ENCODE measurements at regions not wholly inside any gene's neighbourhood (a gene's known extent, or its start where the extent isn't known, plus 50 kb on each side); places are given as distances from the start of the nearest gene placed in this dataset.
"Not testable (repeated sequence)": the region's sequence is repeated elsewhere in the genome, so short reads cannot be mapped to it uniquely, and the experiment has no call there.

DNA sequence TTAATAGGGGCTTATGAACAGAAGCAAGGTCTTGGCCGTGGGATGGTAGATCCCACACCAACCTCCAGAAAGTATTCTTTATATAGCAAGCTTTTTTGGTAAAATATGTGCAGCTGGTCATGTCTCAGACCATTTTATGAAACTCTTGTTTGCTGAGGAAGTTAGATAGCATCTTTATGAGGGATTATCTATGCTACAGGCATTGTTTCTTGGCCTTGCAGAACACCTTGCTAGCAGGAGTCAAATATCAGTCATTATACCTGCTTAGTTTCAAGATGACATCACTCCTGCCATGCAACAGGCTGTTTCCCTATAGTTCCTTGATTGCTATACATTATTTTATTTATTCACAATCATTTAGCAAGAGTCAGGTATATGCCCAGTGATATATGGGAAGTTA, 84.8 kb upstream of the LRFN5 start:
- DNase-seq (ENCODE audit: extremely low read depth, insufficient read length): no peak
- H3K27me3 ChIP-seq (replicated peaks; ENCODE audit: control insufficient read depth, insufficient read depth, low read length): no peaks in the 10 kb centered on the region
- TF ChIP-seq, protein P1, sequence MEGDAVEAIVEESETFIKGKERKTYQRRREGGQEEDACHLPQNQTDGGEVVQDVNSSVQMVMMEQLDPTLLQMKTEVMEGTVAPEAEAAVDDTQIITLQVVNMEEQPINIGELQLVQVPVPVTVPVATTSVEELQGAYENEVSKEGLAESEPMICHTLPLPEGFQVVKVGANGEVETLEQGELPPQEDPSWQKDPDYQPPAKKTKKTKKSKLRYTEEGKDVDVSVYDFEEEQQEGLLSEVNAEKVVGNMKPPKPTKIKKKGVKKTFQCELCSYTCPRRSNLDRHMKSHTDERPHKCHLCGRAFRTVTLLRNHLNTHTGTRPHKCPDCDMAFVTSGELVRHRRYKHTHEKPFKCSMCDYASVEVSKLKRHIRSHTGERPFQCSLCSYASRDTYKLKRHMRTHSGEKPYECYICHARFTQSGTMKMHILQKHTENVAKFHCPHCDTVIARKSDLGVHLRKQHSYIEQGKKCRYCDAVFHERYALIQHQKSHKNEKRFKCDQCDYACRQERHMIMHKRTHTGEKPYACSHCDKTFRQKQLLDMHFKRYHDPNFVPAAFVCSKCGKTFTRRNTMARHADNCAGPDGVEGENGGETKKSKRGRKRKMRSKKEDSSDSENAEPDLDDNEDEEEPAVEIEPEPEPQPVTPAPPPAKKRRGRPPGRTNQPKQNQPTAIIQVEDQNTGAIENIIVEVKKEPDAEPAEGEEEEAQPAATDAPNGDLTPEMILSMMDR (IDR thresholded peaks at IDR 0.05; ENCODE audit: insufficient read depth, low read length, poor library complexity, severe bottlenecking): no peak
- H3K36me3 ChIP-seq (ENCODE audit: control insufficient read depth, insufficient read depth, low read length): no peaks in the 10 kb centered on the region
- H3K4me3 ChIP-seq (replicated peaks; ENCODE audit: low read depth, low read length): no peak overlapping the region

DNA sequence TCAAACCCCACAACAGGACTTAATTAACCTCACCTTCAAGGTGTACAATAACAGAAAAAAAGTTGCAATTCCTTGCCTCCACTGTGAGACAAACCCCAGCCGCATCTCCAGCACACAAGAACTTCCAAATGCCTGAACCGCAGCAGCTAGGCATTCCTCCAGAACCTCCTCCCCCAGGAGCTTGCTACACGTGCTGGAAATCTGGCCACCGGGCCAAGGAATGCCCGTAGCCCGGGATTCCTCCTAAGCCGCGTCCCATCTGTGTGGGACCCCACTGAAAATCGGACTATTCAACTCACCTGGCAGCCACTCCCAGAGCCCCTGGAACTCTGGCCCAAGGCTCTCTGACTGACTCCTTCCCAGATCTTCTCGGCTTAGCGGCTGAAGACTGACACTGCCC, 88.6 kb upstream of the LRFN5 start:
- not testable (repeated sequence) for H3K27me3 ChIP-seq (replicated peaks; ENCODE audit: control insufficient read depth, insufficient read depth, low read length); H3K36me3 ChIP-seq (ENCODE audit: control insufficient read depth, insufficient read depth, low read length); H3K4me3 ChIP-seq (replicated peaks; ENCODE audit: low read depth, low read length); DNase-seq (ENCODE audit: extremely low read depth, insufficient read length)

DNA sequence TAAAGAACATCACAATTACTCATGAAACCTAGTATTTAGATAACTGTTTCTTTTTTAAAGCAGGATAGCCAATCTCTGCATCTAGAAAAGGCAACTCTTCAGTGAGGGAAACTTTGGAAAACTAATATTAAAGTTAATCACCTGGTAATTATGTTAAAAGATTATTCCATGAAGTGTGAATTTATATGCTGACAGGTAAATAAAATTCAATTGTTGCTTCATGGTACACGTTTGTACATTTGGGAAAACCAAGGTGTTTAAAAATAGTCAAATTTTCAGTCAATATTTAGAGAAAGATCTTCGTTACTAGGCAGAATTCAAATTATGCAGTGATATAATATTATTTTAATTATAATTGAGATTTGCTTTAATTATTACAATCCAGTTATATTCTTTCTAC, 100.1 kb upstream of the LRFN5 start:
- DNase-seq (ENCODE audit: extremely low read depth, insufficient read length): no peak
- H3K27me3 ChIP-seq (replicated peaks; ENCODE audit: control insufficient read depth, insufficient read depth, low read length): no peaks in the 10 kb centered on the region
- TF ChIP-seq, protein P1 (IDR thresholded peaks at IDR 0.05; ENCODE audit: insufficient read depth, low read length, poor library complexity, severe bottlenecking): no peak
- H3K4me3 ChIP-seq (replicated peaks; ENCODE audit: low read depth, low read length): no peak overlapping the region
- H3K36me3 ChIP-seq (ENCODE audit: control insufficient read depth, insufficient read depth, low read length): no peaks in the 10 kb centered on the region

DNA sequence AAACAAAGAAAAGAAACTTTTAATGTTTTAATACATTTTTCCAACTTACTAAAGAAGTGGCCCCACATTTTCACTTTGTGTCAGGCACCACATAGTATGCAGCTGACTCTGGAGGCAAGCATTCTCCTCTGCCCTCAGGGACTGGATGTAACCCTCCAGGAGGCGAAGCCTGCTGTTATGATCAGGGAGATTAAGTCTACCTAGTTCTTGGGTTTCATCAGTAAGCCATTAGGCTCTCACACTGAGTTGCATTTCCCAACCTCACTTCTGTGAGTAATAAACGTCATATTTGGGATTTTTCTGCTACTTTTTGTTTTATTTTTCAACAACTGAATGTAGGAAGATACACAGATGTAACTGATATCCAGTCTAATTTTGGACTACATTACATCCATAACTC, 101.2 kb upstream of the LRFN5 start:
- Histone ChIP-seq H3K4me3 (replicated peaks; ENCODE audit: low read depth, low read length) (no peak overlapping the region), H3K36me3 (ENCODE audit: control insufficient read depth, insufficient read depth, low read length) (no peaks in the 10 kb centered on the region), H3K27me3 (replicated peaks; ENCODE audit: control insufficient read depth, insufficient read depth, low read length) (no peaks in the 10 kb centered on the region)
- no peak for DNase-seq (ENCODE audit: extremely low read depth, insufficient read length)
- TF ChIP-seq, protein P1 (IDR thresholded peaks at IDR 0.05; ENCODE audit: insufficient read depth, low read length, poor library complexity, severe bottlenecking): no peak

DNA sequence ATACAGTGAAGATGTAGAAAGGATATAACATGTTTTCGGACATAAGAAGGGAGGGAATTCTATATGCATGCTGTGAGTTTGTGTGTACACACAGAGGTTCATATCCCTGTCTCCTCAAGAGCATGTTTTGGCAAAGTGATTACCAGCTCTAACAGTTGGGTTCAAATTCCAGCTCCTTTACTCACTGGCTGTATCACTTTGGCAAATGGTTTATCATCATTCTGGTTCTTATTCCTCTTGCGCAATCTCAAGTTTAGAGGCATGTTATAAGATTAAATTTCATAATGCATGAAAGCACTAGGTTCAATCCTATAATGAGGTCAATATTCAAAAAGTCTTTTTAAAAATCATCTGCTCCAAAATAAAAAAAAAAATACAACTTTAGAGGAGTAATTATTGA, 107.7 kb upstream of the LRFN5 start:
- Histone ChIP-seq H3K4me3 (replicated peaks; ENCODE audit: low read depth, low read length) (no peak overlapping the region), H3K36me3 (ENCODE audit: control insufficient read depth, insufficient read depth, low read length) (no peaks in the 10 kb centered on the region), H3K27me3 (replicated peaks; ENCODE audit: control insufficient read depth, insufficient read depth, low read length) (no peaks in the 10 kb centered on the region)
- no peak for DNase-seq (ENCODE audit: extremely low read depth, insufficient read length)
- TF ChIP-seq, protein P1 (IDR thresholded peaks at IDR 0.05; ENCODE audit: insufficient read depth, low read length, poor library complexity, severe bottlenecking): no peak

DNA sequence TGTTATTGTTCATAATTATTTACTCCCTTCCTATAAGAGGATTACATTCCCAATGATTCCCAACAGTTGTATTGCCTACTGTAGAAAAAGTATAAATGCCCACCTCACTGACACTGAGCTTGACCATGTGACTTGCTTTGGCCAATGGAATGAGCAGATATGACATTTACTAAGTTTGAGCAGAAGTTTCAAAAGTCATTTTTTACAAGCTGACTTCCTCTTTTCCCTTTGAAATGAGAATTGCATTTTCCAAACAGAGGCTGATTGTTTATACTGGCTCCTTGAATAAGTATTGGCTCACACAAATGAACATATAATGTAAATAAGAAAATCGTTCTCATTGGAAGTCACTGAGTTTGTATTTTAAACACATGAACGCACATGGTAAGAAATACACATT, 116.4 kb upstream of the LRFN5 start:
- DNase-seq (ENCODE audit: extremely low read depth, insufficient read length): no peak
- Histone ChIP-seq H3K27me3 (replicated peaks; ENCODE audit: control insufficient read depth, insufficient read depth, low read length) (no peaks in the 10 kb centered on the region), H3K4me3 (replicated peaks; ENCODE audit: low read depth, low read length) (no peak overlapping the region), H3K36me3 (ENCODE audit: control insufficient read depth, insufficient read depth, low read length) (no peaks in the 10 kb centered on the region)
- TF ChIP-seq, protein P1 (IDR thresholded peaks at IDR 0.05; ENCODE audit: insufficient read depth, low read length, poor library complexity, severe bottlenecking): no peak

Measured in GM06990 (cell line).